H1 (cell line): ENCODE measurements at regions not wholly inside any gene's neighbourhood (a gene's known extent, or its start where the extent isn't known, plus 50 kb on each side); places are given as distances from the start of the nearest gene placed in this dataset.
"Not testable (repeated sequence)": the region's sequence is repeated elsewhere in the genome, so short reads cannot be mapped to it uniquely, and the experiment has no call there.

ENCODE experiments used
- CTCF ChIA-PET: fragments of 300-600 bp; sonication (Branson Sonifier 250); formaldehyde crosslinking; loops from one replicate; lab custom pipeline; 2021; ENCODE audit not compliant: partially characterized antibody; lab: Charles Lee
- POLR2A ChIA-PET: fragments of 300-600 bp; sonication (Branson Sonifier 250); formaldehyde crosslinking; loops from one replicate; lab custom pipeline; 2021; ENCODE audit warnings: inconsistent platforms; ENCODE audit not compliant: partially characterized antibody; lab: Charles Lee
- DNase-seq, 2 experiments: peaks; one replicate each; pipeline versions ENCODE4 v3.0.0 to v3.0.0-alpha.2; 2010 to 2022; ENCODE audit warnings: low spot score in 2 of 2, low read depth in 1 of 2, mixed read lengths in 1 of 2
- FAIRE-seq: peaks from 2 replicates; lab custom pipeline; 2011; peaks lifted over from hg19 to GRCh38; lab: Jason Lieb, UNC
- H2AFZ ChIP-seq: 2 replicates; pipeline ENCODE4 v1.8.1; 2012; ENCODE audit warnings: low read length, inconsistent platforms
- H2AK5ac ChIP-seq: 2 replicates; pipeline ENCODE4 v1.6.1; 2013; ENCODE audit warnings: low read depth, low read length
- H2BK120ac ChIP-seq: replicated peaks from 2 replicates; pipeline ENCODE3; 2013; ENCODE audit warnings: low read depth, low read length, inconsistent platforms
- H2BK12ac ChIP-seq: 2 replicates; pipeline ENCODE4 v1.6.1; 2013; ENCODE audit warnings: low read depth, low read length
- H2BK15ac ChIP-seq: 2 replicates; pipeline ENCODE4 v1.6.1; 2013; ENCODE audit warnings: low read length
- H2BK20ac ChIP-seq: 2 replicates; pipeline ENCODE4 v1.6.1; 2013; ENCODE audit warnings: low read length
- H2BK5ac ChIP-seq: 2 replicates; pipeline ENCODE4 v1.6.1; 2013; ENCODE audit warnings: low read depth, low read length
- H3K14ac ChIP-seq: 2 replicates; pipeline ENCODE4 v1.6.1; 2013; ENCODE audit warnings: inconsistent platforms; ENCODE audit not compliant: insufficient read length
- H3K18ac ChIP-seq: 2 replicates; pipeline ENCODE4 v1.6.1; 2013; ENCODE audit warnings: low read length; ENCODE audit errors: extremely low read depth
- H3K23ac ChIP-seq: 2 replicates; pipeline ENCODE4 v1.6.1; 2013; ENCODE audit warnings: inconsistent platforms; ENCODE audit not compliant: insufficient read length
- H3K23me2 ChIP-seq: 2 replicates; pipeline ENCODE4 v1.6.1; 2013; ENCODE audit warnings: low read depth, low read length
- H3K27ac ChIP-seq: 2 replicates; pipeline ENCODE4 v1.6.1; 2011; ENCODE audit warnings: low read depth, low read length, inconsistent platforms
- H3K27me3 ChIP-seq, 4 experiments: replicated peaks in 1 of 4; 1 replicate in 1 of 4; 2 replicates in 3 of 4; pipeline versions ENCODE4 v1.6.1 to v1.8.1; 2011 to 2013; ENCODE audit warnings: low read length in 3 of 4, mild to moderate bottlenecking in 3 of 4, inconsistent platforms in 2 of 4, mixed read lengths in 2 of 4, moderate library complexity in 1 of 4; ENCODE audit not compliant: control insufficient read depth in 3 of 4, insufficient read depth in 3 of 4; ENCODE audit errors: extremely low read depth in 1 of 4
- H3K36me3 ChIP-seq, 4 experiments: 2 replicates each; pipeline versions ENCODE4 v1.6.1 to v1.8.1; 2011 to 2013; ENCODE audit warnings: mild to moderate bottlenecking in 4 of 4, low read length in 3 of 4, moderate library complexity in 2 of 4, control low read depth in 1 of 4, inconsistent platforms in 1 of 4; ENCODE audit not compliant: insufficient read depth in 4 of 4, control insufficient read depth in 2 of 4
- H3K4ac ChIP-seq: replicated peaks from 2 replicates; pipeline ENCODE3; 2013; ENCODE audit warnings: low read length, low read depth, mixed read lengths, inconsistent platforms; ENCODE audit not compliant: insufficient read length
- H3K4me1 ChIP-seq, 4 experiments: replicated peaks in 1 of 4; 1 replicate in 1 of 4; 2 replicates in 3 of 4; pipeline versions ENCODE4 v1.6.1 to v1.8.1; 2011 to 2013; ENCODE audit warnings: low read length in 3 of 4, inconsistent platforms in 2 of 4, mixed read lengths in 1 of 4; ENCODE audit not compliant: insufficient read depth in 4 of 4, control insufficient read depth in 3 of 4
- H3K4me2 ChIP-seq, 2 experiments: 2 replicates each; pipeline versions ENCODE4 v1.6.1 to v1.8.1; 2011 to 2013; ENCODE audit warnings: low read depth in 2 of 2, low read length in 2 of 2, control low read depth in 1 of 2, inconsistent platforms in 1 of 2, mild to moderate bottlenecking in 1 of 2; ENCODE audit not compliant: insufficient read depth in 1 of 2
- H3K4me3 ChIP-seq, 4 experiments: fragments of 200-600, 300-600 bp in 1 of 4; sonication (generic), shearing (Covaris generic), sonication (Bioruptor Twin) in 1 of 4; 2 replicates each; pipeline versions ENCODE4 v1.5.1 to v1.8.1; 2011 to 2016; ENCODE audit warnings: low read length in 4 of 4, low read depth in 3 of 4, control low read depth in 2 of 4, inconsistent platforms in 2 of 4, mild to moderate bottlenecking in 2 of 4, mixed read lengths in 1 of 4, moderate library complexity in 1 of 4; ENCODE audit not compliant: insufficient read depth in 2 of 4; ENCODE audit errors: extremely low read depth in 1 of 4
- H3K56ac ChIP-seq: replicated peaks from 2 replicates; pipeline ENCODE3; 2013; ENCODE audit warnings: low read depth, mild to moderate bottlenecking, mixed read lengths, low read length, inconsistent platforms; ENCODE audit not compliant: insufficient read length
- H3K79me1 ChIP-seq: 2 replicates; pipeline ENCODE4 v1.6.1; 2013; ENCODE audit warnings: low read depth, low read length, control low read depth
- H3K79me2 ChIP-seq, 2 experiments: 2 replicates each; pipeline versions ENCODE4 v1.6.1 to v1.8.1; 2012 to 2013; ENCODE audit warnings: low read length in 2 of 2, mild to moderate bottlenecking in 2 of 2, inconsistent platforms in 1 of 2; ENCODE audit not compliant: insufficient read depth in 2 of 2, control insufficient read depth in 1 of 2
- H3K9ac ChIP-seq, 4 experiments: replicated peaks in 1 of 4; 1 replicate in 1 of 4; 2 replicates in 3 of 4; pipeline versions ENCODE4 v1.6.1 to v1.8.1; 2011 to 2013; ENCODE audit warnings: low read depth in 3 of 4, low read length in 3 of 4, control low read depth in 2 of 4, mild to moderate bottlenecking in 2 of 4, moderate library complexity in 2 of 4, inconsistent platforms in 1 of 4; ENCODE audit errors: extremely low read depth in 1 of 4
- H3K9me3 ChIP-seq, 2 experiments: 2 replicates each; pipeline versions ENCODE4 v1.6.1 to v1.8.1; 2012 to 2013; ENCODE audit warnings: mild to moderate bottlenecking in 2 of 2, moderate library complexity in 2 of 2, control low read depth in 1 of 2, inconsistent platforms in 1 of 2, low read depth in 1 of 2, low read length in 1 of 2, mixed read lengths in 1 of 2; ENCODE audit not compliant: insufficient read depth in 2 of 2
- H4K20me1 ChIP-seq, 2 experiments: replicated peaks in 1 of 2; 2 replicates each; pipeline versions ENCODE3 to v1.8.1; 2011 to 2013; ENCODE audit warnings: inconsistent platforms in 2 of 2, low read length in 2 of 2, mild to moderate bottlenecking in 1 of 2; ENCODE audit not compliant: insufficient read depth in 2 of 2, control insufficient read depth in 1 of 2
- H4K5ac ChIP-seq: 2 replicates; pipeline ENCODE4 v1.6.1; 2013; ENCODE audit warnings: low read length, low read depth, mixed read lengths, inconsistent platforms; ENCODE audit not compliant: insufficient read length
- H4K8ac ChIP-seq: 2 replicates; pipeline ENCODE4 v1.8.0; 2013; ENCODE audit warnings: mild to moderate bottlenecking, moderate library complexity, low read length, inconsistent platforms; ENCODE audit not compliant: insufficient read depth; ENCODE audit errors: extremely low read depth
- H4K91ac ChIP-seq: replicated peaks from 2 replicates; pipeline ENCODE3; 2013; ENCODE audit warnings: low read length, mixed read lengths, inconsistent platforms; ENCODE audit not compliant: insufficient read length
- WGBS, 2 experiments: shearing (Covaris generic) in 1 of 2; methylation state at CpG; one replicate each; pipeline versions ENCODE4 v1.1.6 to v1.1.7; 2013 to 2015; ENCODE audit warnings: low lambda C conversion rate in 2 of 2, mixed read lengths in 2 of 2, inconsistent platforms in 1 of 2, low coverage in 1 of 2, missing lambda C conversion rate in 1 of 2; ENCODE audit not compliant: insufficient replicate concordance in 2 of 2, insufficient coverage in 1 of 2, insufficient read length in 1 of 2; ENCODE audit errors: extremely low coverage in 1 of 2, missing lambda C conversion rate in 1 of 2; 5-methylcytosine and 5-hydroxymethylcytosine counted together

- CTCF ChIA-PET, result interaction anchor here (0.6 to 6.2 kb wide), 42 partner anchors 9 to 199 kb away, joined by 3 to 56 read pairs (median 8); no protein-coding TSS in a partner anchor
- H4K8ac ChIP-seq, H3K14ac ChIP-seq, H3K27ac ChIP-seq, H3K36me3 ChIP-seq, H3K4ac ChIP-seq, H2AK5ac ChIP-seq, H3K23ac ChIP-seq, H2AFZ ChIP-seq, H2BK12ac ChIP-seq, H2BK20ac ChIP-seq, H3K23me2 ChIP-seq, DNase-seq, H3K9ac ChIP-seq, H3K9me3 ChIP-seq, H3K79me2 ChIP-seq, H2BK120ac ChIP-seq, H3K4me1 ChIP-seq, H3K27me3 ChIP-seq, POLR2A ChIA-PET, H2BK5ac ChIP-seq, H4K20me1 ChIP-seq, H3K4me3 ChIP-seq, H2BK15ac ChIP-seq, FAIRE-seq, H3K4me2 ChIP-seq, H4K5ac ChIP-seq, H3K79me1 ChIP-seq, H3K18ac ChIP-seq, H3K56ac ChIP-seq, H4K91ac ChIP-seq: not testable (repeated sequence)
- 93% methylated on average over 4 of the region's 4 CpGs; no CpG with 5 or more reads in 1 of the 2 experiments for WGBS, 2 experiments
Observed at GRCh38 chr11:45016446-45016845, 65.8 kb upstream of the TP53I11 start.
